ES-I3 (cell line): ENCODE measurements at regions not wholly inside any gene's neighbourhood (a gene's known extent, or its start where the extent isn't known, plus 50 kb on each side); places are given as distances from the start of the nearest gene placed in this dataset.
"Not testable (repeated sequence)": the region's sequence is repeated elsewhere in the genome, so short reads cannot be mapped to it uniquely, and the experiment has no call there.

ENCODE experiments used
- H3K36me3 ChIP-seq: 2 replicates; pipeline ENCODE4 v1.6.1; 2013; ENCODE audit warnings: mild to moderate bottlenecking, low read length, control low read depth, moderate library complexity; ENCODE audit not compliant: insufficient read depth
- H3K4me1 ChIP-seq: 2 replicates; pipeline ENCODE4 v1.6.1; 2013; ENCODE audit warnings: mild to moderate bottlenecking, control low read depth, low read length; ENCODE audit not compliant: insufficient read depth
- H3K9ac ChIP-seq: 2 replicates; pipeline ENCODE4 v1.6.1; 2013; ENCODE audit warnings: low read depth, mild to moderate bottlenecking, low read length, moderate library complexity
- H3K9me3 ChIP-seq: 2 replicates; pipeline ENCODE4 v1.6.1; 2013; ENCODE audit warnings: mild to moderate bottlenecking, low read length, moderate library complexity; ENCODE audit not compliant: control insufficient read depth, insufficient read depth

DNA sequence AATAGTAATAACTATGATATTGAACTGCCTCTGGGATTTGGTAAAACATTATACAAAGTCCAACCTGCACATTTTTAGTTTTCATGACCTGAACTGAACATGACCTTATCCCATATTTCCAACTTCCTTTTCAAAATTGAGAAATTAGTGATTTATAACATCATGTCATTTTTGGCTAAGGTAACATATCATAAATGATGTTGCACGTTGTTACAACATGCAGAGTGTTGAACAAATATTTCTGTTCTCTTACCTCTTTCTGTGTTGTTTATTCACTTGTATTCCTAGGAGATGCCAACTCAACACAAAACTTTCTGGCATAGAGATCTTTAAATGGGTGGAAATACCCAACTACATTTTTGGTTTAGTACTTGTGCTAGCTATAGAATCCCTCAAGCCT lies 496.0 kb downstream of the SLC6A15 start:
- no peaks in the 10 kb centered on the region for H3K9me3 ChIP-seq
- H3K9ac ChIP-seq, result no peak overlapping the region
- H3K4me1 ChIP-seq, result no peaks in the 10 kb centered on the region
- H3K36me3 ChIP-seq, result no peaks in the 10 kb centered on the region

- no peaks in the 10 kb centered on the region for H3K4me1 ChIP-seq
- no peak overlapping the region for H3K9ac ChIP-seq
- no peaks in the 10 kb centered on the region for H3K9me3 ChIP-seq
- no peaks in the 10 kb centered on the region for H3K36me3 ChIP-seq
These were observed 496.7 kb downstream of the SLC6A15 start for GRCh38 chr12:84415946-84416345.

DNA sequence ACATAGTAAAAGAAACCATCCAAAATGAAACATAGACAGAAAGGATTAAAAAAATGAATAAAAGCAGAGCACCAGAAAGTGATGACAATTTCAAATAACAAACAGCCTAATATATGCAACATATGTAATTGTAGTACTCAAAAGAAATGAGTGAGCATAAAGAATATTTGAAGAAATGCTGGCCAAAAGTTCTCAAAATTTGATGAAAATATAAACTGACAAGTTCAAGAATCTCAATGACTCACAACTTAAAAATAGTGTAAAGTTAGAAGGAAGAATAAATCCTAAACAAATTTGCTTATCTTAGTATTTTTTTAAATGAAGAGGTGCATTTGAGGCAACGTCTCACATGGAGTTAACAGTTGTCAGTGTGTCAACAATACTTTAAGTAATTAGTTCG lies 498.9 kb downstream of the SLC6A15 start:
- no peak overlapping the region for H3K9ac ChIP-seq
- no peaks in the 10 kb centered on the region for H3K9me3 ChIP-seq
- no peaks in the 10 kb centered on the region for H3K4me1 ChIP-seq
- no peaks in the 10 kb centered on the region for H3K36me3 ChIP-seq

DNA sequence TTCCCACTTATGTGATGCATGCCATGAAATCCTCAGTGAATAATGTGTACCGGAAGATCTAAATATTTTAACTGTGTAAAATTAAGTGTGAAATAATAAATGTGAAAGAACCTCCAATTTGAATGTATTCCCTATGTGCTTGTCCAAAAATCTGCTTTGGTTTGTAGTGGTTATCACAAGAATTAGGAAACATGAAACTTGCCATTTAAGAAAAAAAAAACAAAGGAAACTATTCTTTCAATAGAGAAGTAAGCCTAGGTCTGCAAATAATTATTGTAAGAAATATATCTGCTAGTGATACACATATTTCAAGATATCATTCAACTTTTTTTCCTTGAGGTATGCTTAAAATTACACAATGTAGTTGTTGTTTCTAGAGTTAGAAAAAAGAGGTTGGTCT lies 500.4 kb downstream of the SLC6A15 start:
- no peaks in the 10 kb centered on the region for H3K4me1 ChIP-seq
- H3K9me3 ChIP-seq, result no peaks in the 10 kb centered on the region
- H3K9ac ChIP-seq, result no peak overlapping the region
- no peaks in the 10 kb centered on the region for H3K36me3 ChIP-seq

GRCh38 chr12:84411031-84411430 lies 501.6 kb downstream of the SLC6A15 start:
- Histone ChIP-seq H3K9ac (no peak overlapping the region), H3K4me1 (no peaks in the 10 kb centered on the region), H3K9me3 (no peaks in the 10 kb centered on the region), H3K36me3 (no peaks in the 10 kb centered on the region)

DNA sequence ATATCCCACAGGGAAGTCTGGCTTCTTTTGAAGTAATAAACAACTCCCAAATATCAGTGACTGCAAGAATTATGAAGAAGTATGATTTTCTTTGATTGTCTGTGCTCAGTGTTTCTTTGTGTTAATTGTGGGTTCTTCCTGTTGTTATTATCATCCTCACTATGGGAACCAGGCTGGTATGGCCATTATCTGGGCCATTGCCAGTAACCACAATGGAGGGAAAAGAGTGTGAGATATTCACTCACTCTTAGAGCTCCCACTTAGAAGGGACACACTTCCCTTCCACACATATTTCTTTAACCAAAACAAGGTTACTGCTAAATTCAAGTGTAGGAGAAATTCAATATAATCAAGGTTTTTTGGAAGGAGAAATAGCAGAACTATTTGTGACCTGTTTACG lies 503.7 kb downstream of the SLC6A15 start:
- H3K9me3 ChIP-seq, result no peaks in the 10 kb centered on the region
- no peak overlapping the region for H3K9ac ChIP-seq
- no peaks in the 10 kb centered on the region for H3K36me3 ChIP-seq
- no peaks in the 10 kb centered on the region for H3K4me1 ChIP-seq

DNA sequence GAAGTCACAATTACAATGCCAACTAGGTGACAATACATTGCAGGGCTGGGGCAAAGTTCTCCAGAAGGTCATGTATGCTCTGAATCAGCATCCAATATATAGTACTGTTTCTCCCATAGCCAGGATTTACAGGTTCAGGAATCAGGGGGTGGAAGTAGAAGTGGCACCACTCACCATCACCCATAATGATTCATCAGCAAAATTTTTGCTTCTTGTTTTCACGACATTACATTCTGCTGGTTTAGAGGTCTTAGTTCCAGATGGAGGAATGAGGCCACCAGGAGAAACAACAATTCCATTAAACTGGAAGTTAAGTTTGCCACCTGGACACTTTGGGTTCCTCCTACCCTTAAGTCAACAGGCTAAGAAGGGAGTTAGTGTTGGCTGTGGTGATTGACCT lies 505.9 kb downstream of the SLC6A15 start:
- not testable (repeated sequence) for H3K9ac ChIP-seq, H3K9me3 ChIP-seq, H3K36me3 ChIP-seq, H3K4me1 ChIP-seq

DNA sequence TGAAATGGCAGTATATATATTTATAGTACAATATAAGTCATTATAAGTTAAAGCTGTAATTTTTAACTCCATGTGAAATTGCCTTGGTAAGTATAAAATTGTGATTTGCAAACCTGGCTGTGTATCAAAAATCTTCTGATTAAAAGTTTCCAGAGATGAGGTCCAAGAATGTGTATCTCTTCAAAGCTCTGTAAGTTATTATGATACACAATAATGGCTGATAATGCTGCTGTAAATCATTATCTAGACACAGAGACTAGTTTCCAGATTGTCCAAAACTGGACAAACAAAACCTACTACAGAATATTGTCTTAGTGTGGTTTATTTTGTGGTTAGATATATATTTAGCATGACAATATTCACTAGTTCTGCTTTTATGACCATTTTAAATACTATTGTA lies 514.8 kb downstream of the SLC6A15 start:
- Histone ChIP-seq H3K4me1 (no peaks in the 10 kb centered on the region), H3K9ac (no peak overlapping the region), H3K36me3 (no peaks in the 10 kb centered on the region), H3K9me3 (no peaks in the 10 kb centered on the region)

- Histone ChIP-seq H3K36me3 (no peaks in the 10 kb centered on the region), H3K4me1 (no peaks in the 10 kb centered on the region), H3K9ac (no peak overlapping the region), H3K9me3 (no peaks in the 10 kb centered on the region)
These were observed 515.3 kb downstream of the SLC6A15 start for GRCh38 chr12:84397263-84397662.

DNA sequence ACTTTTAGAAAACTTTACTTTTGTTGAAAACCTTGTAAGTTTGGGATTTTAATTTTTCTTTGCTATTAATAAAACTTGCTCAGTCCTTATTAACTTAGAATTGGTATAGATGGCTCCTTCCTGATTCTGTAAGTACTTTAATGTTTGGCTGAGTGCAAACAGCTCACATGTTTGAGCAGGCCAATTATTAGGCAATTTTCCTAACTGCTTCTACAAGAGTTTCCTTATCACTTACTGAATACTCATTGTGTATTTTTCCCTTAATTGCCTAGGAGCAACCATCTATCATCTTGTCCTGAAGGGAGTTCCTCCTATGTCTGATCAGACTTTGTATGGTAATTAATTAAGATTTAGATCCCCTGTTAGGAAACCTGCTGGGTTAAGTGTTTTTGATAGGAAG lies 521.4 kb downstream of the SLC6A15 start:
- not testable (repeated sequence) for H3K9me3 ChIP-seq, H3K4me1 ChIP-seq, H3K9ac ChIP-seq, H3K36me3 ChIP-seq

GRCh38 chr12:84384384-84384783 lies 528.2 kb downstream of the SLC6A15 start:
- Histone ChIP-seq H3K4me1 (no peaks in the 10 kb centered on the region), H3K9ac (no peak overlapping the region), H3K9me3 (no peaks in the 10 kb centered on the region), H3K36me3 (no peaks in the 10 kb centered on the region)

- H3K4me1 ChIP-seq, H3K9ac ChIP-seq, H3K9me3 ChIP-seq, H3K36me3 ChIP-seq: not testable (repeated sequence)
These were observed 530.1 kb downstream of the SLC6A15 start for GRCh38 chr12:84382486-84382885.

DNA sequence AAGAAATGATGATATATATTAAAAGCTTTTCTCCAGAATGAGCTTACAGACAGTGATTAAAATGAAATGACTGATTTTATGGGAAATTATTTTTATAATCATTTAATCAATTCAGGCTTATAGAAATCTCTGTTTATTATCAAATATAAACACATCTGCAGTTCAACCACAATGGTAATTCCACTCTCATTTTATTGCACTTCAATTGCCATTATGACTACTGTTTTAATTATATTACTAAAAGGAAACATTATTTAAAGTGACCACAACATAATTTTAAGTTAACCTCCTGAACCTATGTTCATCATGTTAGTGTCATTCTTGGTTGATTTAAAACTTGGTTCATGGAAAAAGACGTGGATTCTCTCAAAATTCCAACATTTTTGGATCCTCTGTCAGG lies 536.3 kb downstream of the SLC6A15 start:
- H3K9me3 ChIP-seq, result no peaks in the 10 kb centered on the region
- no peaks in the 10 kb centered on the region for H3K4me1 ChIP-seq
- no peaks in the 10 kb centered on the region for H3K36me3 ChIP-seq
- no peak overlapping the region for H3K9ac ChIP-seq

DNA sequence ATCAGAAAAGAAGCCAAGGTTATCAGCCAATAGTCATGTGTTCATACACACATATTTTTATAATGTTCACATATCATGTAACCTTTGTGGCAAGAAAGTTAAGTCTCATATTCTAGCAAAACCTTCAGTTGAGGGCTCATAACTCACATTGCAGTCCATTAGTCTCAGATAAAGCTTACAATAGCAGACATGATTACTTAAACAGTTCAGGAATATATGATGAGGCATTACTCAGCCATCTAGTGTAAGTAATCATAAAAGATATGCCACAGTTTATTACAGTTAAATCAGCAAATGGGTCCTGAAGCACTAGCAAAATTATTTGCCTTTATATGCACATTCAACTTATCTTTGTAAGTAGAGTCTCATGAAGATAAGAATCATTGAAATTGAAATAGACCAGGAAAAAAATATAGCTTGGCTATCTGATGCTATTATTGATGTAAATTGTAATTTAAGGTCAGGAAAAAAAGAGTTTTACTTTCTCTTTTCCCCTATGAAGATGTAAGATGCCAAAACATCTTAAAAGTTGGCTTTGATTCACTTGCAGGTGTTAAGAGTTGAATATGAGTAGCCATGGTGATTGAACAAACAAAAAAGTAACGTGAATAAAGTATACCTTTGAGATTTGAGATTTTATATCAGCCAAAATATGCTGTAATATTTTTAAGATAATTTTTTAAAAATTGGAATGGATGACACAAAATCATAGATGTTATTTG lies 537.0 kb downstream of the SLC6A15 start:
- Histone ChIP-seq H3K9me3 (no peaks in the 10 kb centered on the region), H3K9ac (no peak overlapping the region), H3K36me3 (no peaks in the 10 kb centered on the region), H3K4me1 (no peaks in the 10 kb centered on the region)

GRCh38 chr12:84362552-84362897 lies 550.1 kb downstream of the SLC6A15 start:
- H3K36me3 ChIP-seq, result no peaks in the 10 kb centered on the region
- H3K9ac ChIP-seq, result no peak overlapping the region
- H3K4me1 ChIP-seq, result no peaks in the 10 kb centered on the region
- H3K9me3 ChIP-seq, result no peaks in the 10 kb centered on the region
